NCI-H1417 treated with DMSO at 0.1 percent for 48 hours (cell line): ENCODE measurements at regions not wholly inside any gene's neighbourhood (a gene's known extent, or its start where the extent isn't known, plus 50 kb on each side); places are given as distances from the start of the nearest gene placed in this dataset.

ENCODE experiments used
- DNase-seq: peaks from one replicate; lab custom pipeline; 2025; lab: John Stamatoyannopoulos, UW

- DNase-seq: peak; percentile 60
These were observed 502.0 kb downstream of the QKI start for GRCh38 chr6:163916315-163917081.

GRCh38 chr6:163915131-163915530 is 500.6 kb downstream of the QKI start:
- no peak for DNase-seq

GRCh38 chr6:163913045-163913444 is 498.5 kb downstream of the QKI start:
- no peak for DNase-seq

GRCh38 chr6:163906006-163906710 is 491.6 kb downstream of the QKI start:
- DNase-seq: no peak

- no peak for DNase-seq
These were observed 489.7 kb downstream of the QKI start for GRCh38 chr6:163904186-163904585.

- no peak for DNase-seq
These were observed 489.0 kb downstream of the QKI start for GRCh38 chr6:163903541-163903940.

- no peak for DNase-seq
These were observed 488.5 kb downstream of the QKI start for GRCh38 chr6:163902993-163903392.

- no peak for DNase-seq
These were observed 487.2 kb downstream of the QKI start for GRCh38 chr6:163901681-163902080.

GRCh38 chr6:163900570-163900969 is 486.1 kb downstream of the QKI start:
- DNase-seq: no peak

GRCh38 chr6:163897669-163898068 is 483.2 kb downstream of the QKI start:
- DNase-seq: no peak

- DNase-seq: no peak
These were observed 482.5 kb downstream of the QKI start for GRCh38 chr6:163897030-163897429.

- no peak for DNase-seq
These were observed 480.6 kb downstream of the QKI start for GRCh38 chr6:163895162-163895561.

GRCh38 chr6:163893609-163894189 is 479.2 kb downstream of the QKI start:
- DNase-seq: no peak

GRCh38 chr6:163892824-163893561 is 478.5 kb downstream of the QKI start:
- DNase-seq: no peak

- no peak for DNase-seq
These were observed 475.5 kb downstream of the QKI start for GRCh38 chr6:163889904-163890514.

- no peak for DNase-seq
These were observed 473.7 kb downstream of the QKI start for GRCh38 chr6:163888030-163888819.

GRCh38 chr6:163886428-163886827 is 471.9 kb downstream of the QKI start:
- no peak for DNase-seq

- DNase-seq: no peak
These were observed 469.5 kb downstream of the QKI start for GRCh38 chr6:163883984-163884383.

- DNase-seq: no peak
These were observed 464.2 kb downstream of the QKI start for GRCh38 chr6:163878698-163879097.

GRCh38 chr6:163877877-163878639 is 463.5 kb downstream of the QKI start:
- no peak for DNase-seq
